GM18909 (cell line): ENCODE measurements at regions not wholly inside any gene's neighbourhood (a gene's known extent, or its start where the extent isn't known, plus 50 kb on each side); places are given as distances from the start of the nearest gene placed in this dataset.

Source experiments
- ATAC-seq: cut with Tn5 transposase; IDR thresholded peaks from one replicate; pipeline ENCODE4 v1.9.1; 2021; ENCODE audit warnings: mild to moderate bottlenecking; ENCODE audit not compliant: unreplicated experiment, poor library complexity

DNA sequence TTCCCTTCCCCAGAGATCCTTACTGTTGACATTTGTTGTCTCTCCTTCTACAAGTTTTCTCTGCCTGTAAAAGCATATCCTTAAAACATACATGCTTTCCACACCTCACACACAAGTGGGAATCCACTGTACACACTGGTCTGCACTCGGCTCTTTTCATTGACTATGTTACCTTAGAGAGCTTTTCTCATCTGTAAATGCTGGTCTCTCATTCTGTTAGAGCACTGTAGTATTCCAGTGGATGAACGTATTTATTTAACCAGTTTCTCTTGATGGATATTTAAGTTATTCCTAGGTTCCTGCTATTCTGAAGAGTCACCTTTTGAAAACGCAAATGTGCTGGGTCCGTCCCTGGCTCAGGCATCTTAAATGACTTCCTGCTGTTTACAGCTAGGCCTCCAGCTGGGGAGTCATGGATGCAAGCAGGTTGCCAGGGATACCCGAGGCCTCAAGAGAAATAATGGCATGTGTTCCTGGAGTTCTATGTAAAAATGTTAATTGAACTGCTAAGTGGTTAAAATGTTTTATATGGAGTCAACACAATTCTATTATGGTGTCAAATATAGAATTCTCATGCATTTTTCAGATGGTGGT lies 61.1 kb upstream of the TGM3 start:
- ATAC-seq: no peak

DNA sequence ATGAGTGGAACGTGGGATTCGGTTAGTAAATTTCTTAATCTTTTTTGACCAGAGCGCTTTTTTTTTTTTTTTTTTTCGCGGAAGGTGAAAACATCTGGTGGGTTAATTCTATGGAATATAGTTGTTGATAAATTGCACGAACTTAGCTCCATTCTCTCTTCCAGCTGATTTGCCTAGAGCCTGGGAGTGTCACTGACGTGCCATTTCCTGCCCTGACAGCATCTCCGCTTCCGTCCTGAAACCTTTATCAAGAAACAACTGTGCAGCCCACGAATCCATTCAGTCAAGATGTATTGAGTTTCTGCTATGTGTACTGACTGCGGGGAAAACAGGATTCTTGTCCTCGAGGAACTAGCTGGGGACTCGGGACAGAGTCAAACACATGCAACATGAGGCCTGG lies 59.5 kb upstream of the TGM3 start:
- ATAC-seq: no peak

DNA sequence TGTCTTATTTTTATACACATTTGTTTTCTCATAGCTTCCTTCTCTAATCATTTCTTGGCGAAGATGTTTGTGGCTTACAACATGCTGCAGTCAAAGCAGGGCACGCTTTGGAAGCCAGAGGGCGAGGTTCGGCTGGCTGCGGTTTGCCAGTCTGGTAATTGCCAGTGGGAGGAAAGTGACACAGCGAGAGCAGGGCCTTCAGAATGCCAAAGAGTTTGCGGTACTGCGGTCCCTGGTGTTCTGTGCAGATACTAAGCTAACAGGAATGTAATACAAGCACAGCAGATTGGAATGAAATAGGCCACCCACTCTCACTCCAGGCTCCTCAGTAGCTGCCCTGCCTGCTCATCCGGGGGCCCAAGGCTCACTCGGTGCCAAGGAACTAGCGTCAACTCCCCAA lies 58.7 kb upstream of the TGM3 start:
- ATAC-seq: no peak

DNA sequence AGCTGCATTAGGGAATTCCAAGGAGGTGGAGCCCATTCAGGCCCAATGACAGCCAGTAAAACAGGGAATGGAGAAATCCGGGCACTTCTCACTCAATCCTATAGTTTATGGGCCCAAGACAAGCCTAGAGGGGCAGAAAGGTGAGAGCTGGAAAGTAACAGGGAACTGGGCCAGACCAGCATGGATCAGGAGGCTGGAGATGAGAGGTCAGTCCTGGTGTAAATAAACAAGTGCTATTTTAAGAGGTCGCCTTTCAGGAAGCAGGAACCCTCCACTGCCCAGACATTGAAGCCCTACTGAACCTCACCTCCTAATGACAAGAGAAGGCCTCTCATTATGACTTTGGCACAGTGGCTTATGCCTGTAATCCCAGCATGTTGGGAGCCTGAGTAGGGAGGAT lies 57.2 kb upstream of the TGM3 start:
- ATAC-seq: no peak

DNA sequence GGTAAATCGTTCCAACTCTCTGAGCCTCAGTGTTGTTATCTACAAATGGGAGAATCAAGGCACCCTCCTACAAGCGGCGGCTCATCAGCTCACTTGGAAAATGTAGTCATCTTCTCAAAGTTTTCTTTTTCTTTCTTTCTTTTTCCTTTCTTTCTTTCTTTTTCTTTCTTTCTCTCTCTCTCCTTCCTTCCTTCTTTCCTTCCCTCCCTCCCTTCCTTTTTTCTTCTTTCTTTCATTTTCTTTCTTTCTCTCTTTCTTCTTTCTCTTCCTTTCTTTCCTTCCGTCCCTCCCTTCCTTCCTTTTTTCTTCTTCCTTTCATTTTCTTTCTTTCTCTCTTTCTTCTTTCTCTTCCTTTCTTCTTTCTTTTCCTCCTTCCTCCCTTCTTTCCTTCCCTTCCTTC lies 55.0 kb upstream of the TGM3 start:
- ATAC-seq: no peak

DNA sequence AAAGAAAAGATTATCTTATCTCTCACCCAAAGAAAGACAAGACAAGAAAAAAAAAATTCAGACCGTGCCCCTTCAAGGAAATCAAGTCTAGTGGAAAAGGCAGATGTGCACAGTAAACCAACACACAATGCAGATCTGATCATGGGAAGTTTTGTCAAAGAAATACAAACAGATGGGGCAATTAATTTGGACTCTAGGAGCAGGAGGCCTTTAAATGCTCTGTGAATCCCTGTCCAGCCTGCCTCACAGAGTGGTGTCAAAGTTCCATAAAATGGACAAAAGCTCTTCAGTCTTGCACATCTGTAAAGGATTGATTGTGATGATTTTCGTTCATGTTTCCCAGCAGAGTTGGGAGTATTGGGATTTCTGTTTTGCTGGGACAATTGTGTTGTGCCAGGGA lies 53.1 kb upstream of the TGM3 start:
- no peak for ATAC-seq

DNA sequence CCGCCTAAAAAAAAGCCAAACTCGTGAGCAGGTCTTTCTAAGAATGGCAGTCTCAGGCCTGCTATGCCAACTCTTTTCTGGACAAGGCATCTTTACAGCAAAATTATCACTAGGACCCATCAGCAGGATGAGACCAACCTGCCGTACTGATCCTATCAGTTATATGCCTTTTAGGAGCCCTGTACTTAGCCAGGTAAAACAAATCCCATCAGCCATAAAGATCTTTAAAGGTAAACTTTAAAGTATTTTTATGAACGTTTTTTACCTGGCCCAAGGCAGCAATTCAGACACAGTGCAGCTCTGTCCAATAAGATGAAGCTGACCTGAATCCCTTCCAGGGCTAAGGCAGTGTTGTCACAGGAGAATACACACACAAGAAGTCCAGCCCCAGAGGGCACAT lies 51.3 kb upstream of the TGM3 start:
- no peak for ATAC-seq

DNA sequence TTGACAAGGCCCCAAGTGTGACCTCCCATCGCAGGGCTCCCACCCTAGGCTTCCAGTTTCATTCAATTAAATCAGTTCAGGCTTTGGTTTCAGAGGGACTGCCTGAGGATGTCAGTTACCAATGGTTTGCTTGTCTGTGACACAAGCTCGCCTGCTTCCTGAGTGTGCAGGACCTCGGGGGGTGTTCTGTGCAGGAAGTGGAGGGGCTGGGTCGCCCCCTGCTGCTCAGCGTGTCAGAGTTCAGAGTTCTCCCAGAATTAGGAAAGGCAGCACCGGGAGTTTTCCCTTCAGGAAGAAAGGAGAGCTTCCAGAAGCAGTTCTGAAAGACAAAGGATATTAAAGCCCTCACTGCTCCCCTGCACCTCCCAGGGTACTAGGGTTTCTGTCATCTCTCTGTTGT lies 50.8 kb upstream of the TGM3 start:
- no peak for ATAC-seq

DNA sequence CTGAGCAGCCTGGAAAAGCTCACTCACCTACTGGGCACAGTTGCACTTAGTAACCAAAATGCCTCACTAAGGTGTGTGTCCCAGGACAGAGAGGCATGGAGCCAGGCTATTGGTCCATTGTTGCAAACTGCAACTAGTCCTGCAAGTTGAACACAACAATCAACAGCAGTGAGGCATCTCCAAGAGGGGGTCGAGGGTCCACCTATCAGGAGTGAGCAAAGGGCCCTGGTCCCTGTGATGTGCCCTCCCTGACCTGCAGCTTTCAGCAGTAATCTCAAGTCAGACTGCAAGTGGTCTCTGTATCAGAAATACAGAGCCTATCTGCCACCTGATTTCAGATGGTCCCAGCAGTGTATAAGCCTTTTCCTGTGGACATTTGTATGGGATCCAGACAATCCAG lies 50.2 kb upstream of the TGM3 start:
- ATAC-seq: no peak
